ENCODE measurements at regions not wholly inside any gene's neighbourhood (a gene's known extent, or its start where the extent isn't known, plus 50 kb on each side); places are given as distances from the start of the nearest gene placed in this dataset.

DNA sequence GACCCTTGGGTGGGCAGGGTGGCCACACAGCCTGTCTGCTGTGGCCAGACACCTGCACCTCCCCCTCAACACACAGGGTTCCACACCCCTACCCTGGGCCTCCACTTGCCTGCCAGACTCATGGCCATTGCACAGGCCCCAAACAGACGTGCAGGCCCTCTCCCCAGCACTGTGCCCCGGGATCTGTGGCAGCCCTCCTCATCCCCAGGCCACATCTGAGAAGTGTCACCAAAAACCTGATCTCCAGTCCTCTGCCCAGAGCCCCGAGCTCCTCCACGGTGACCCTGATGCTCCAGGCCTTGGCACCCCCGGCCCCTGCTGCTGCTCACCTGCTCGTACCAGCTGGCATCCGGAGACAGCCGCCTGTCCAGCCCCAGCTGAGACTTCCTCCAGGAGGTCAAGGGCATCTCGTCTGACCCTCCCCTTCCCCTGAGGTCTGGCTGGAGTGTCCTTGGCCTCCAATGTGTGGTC, 160.1 kb downstream of the DLL1 start:
- TF ChIP-seq POLR2A (IDR thresholded peaks at IDR 0.05; ENCODE audit: low read depth, low read length) (no peak), POLR2AphosphoS5 (IDR thresholded peaks at IDR 0.05; ENCODE audit: low read depth, low read length) (no peak)
